ENCODE measurements at regions not wholly inside any gene's neighbourhood (a gene's known extent, or its start where the extent isn't known, plus 50 kb on each side); places are given as distances from the start of the nearest gene placed in this dataset.

- no peaks in the 10 kb centered on the region for H3K9me3 ChIP-seq (ENCODE audit: control insufficient read depth, low read length)
- no peaks in the 10 kb centered on the region for H3K4me1 ChIP-seq
- no peak overlapping the region for H3K27ac ChIP-seq
- H2AFZ ChIP-seq, result no peak overlapping the region
- H3K9ac ChIP-seq, result no peak overlapping the region
- H3K79me2 ChIP-seq, result no peaks in the 10 kb centered on the region
- no peak overlapping the region for H3K4me2 ChIP-seq (ENCODE audit: low read length)
- TF ChIP-seq CTCF (IDR thresholded peaks at IDR 0.05), result no peak
- H3K27me3 ChIP-seq (ENCODE audit: control insufficient read depth, insufficient read depth, low read length), result no peaks in the 10 kb centered on the region
- no peaks in the 10 kb centered on the region for H3K36me3 ChIP-seq (ENCODE audit: control insufficient read depth, insufficient read depth, low read length)
- no peak overlapping the region for H3K4me3 ChIP-seq (ENCODE audit: low read depth, low read length)
Measured at GRCh38 chr14:58763210-58763609, 125.4 kb downstream of the DACT1 start.

- Histone ChIP-seq H3K9ac (no peak overlapping the region), H3K27me3 (ENCODE audit: control insufficient read depth, insufficient read depth, low read length) (no peaks in the 10 kb centered on the region), H3K9me3 (ENCODE audit: control insufficient read depth, low read length) (no peaks in the 10 kb centered on the region), H3K4me3 (ENCODE audit: low read depth, low read length) (no peak overlapping the region), H3K79me2 (no peaks in the 10 kb centered on the region), H3K4me1 (no peaks in the 10 kb centered on the region), H3K4me2 (ENCODE audit: low read length) (no peak overlapping the region), H2AFZ (no peak overlapping the region), H3K36me3 (ENCODE audit: control insufficient read depth, insufficient read depth, low read length) (no peaks in the 10 kb centered on the region), H3K27ac (no peak overlapping the region)
- TF ChIP-seq CTCF (IDR thresholded peaks at IDR 0.05), result no peak
Measured at GRCh38 chr14:58765418-58765831, 127.7 kb downstream of the DACT1 start.

- Histone ChIP-seq H3K27me3 (ENCODE audit: control insufficient read depth, insufficient read depth, low read length) (no peaks in the 10 kb centered on the region), H3K9ac (no peak overlapping the region), H3K36me3 (ENCODE audit: control insufficient read depth, insufficient read depth, low read length) (no peaks in the 10 kb centered on the region), H3K4me1 (no peaks in the 10 kb centered on the region), H3K9me3 (ENCODE audit: control insufficient read depth, low read length) (no peaks in the 10 kb centered on the region), H3K79me2 (no peaks in the 10 kb centered on the region), H3K27ac (no peak overlapping the region), H3K4me3 (ENCODE audit: low read depth, low read length) (no peak overlapping the region), H2AFZ (no peak overlapping the region), H3K4me2 (ENCODE audit: low read length) (no peak overlapping the region)
- TF ChIP-seq CTCF (IDR thresholded peaks at IDR 0.05), result no peak
Measured at GRCh38 chr14:58765843-58766242, 128.1 kb downstream of the DACT1 start.

- Histone ChIP-seq H3K9me3 (ENCODE audit: control insufficient read depth, low read length) (no peaks in the 10 kb centered on the region), H3K79me2 (no peaks in the 10 kb centered on the region), H3K4me1 (peaks cover 17% of the 10 kb centered on the region), H3K4me3 (ENCODE audit: low read depth, low read length) (no peak overlapping the region), H3K27me3 (ENCODE audit: control insufficient read depth, insufficient read depth, low read length) (no peaks in the 10 kb centered on the region), H3K4me2 (ENCODE audit: low read length) (no peak overlapping the region), H3K9ac (no peak overlapping the region), H3K36me3 (ENCODE audit: control insufficient read depth, insufficient read depth, low read length) (no peaks in the 10 kb centered on the region), H2AFZ (no peak overlapping the region), H3K27ac (no peak overlapping the region)
- no peak for TF ChIP-seq CTCF (IDR thresholded peaks at IDR 0.05)
Measured at GRCh38 chr14:58769011-58769643, 131.4 kb downstream of the DACT1 start.

GRCh38 chr14:58769771-58770170, 132.0 kb downstream of the DACT1 start:
- H3K4me1 ChIP-seq, result peaks cover 23% of the 10 kb centered on the region
- no peak overlapping the region for H3K27ac ChIP-seq
- TF ChIP-seq CTCF (IDR thresholded peaks at IDR 0.05), result no peak
- H3K9me3 ChIP-seq (ENCODE audit: control insufficient read depth, low read length), result no peaks in the 10 kb centered on the region
- H3K36me3 ChIP-seq (ENCODE audit: control insufficient read depth, insufficient read depth, low read length), result no peaks in the 10 kb centered on the region
- H3K4me2 ChIP-seq (ENCODE audit: low read length), result no peak overlapping the region
- H3K9ac ChIP-seq, result no peak overlapping the region
- H2AFZ ChIP-seq, result no peak overlapping the region
- no peaks in the 10 kb centered on the region for H3K27me3 ChIP-seq (ENCODE audit: control insufficient read depth, insufficient read depth, low read length)
- H3K4me3 ChIP-seq (ENCODE audit: low read depth, low read length), result no peak overlapping the region
- no peaks in the 10 kb centered on the region for H3K79me2 ChIP-seq

Measured in parathyroid adenoma (tissue), 2 donors.